Hematopoietic multipotent progenitor cell treated with erythropoietin and hydrocortisone succinate and interleukin-3 and kit ligand, for 4 days (in vitro differentiated cells): ENCODE measurements at regions not wholly inside any gene's neighbourhood (a gene's known extent, or its start where the extent isn't known, plus 50 kb on each side); places are given as distances from the start of the nearest gene placed in this dataset.

ENCODE experiments used
- DNase-seq: peaks from one replicate; pipeline ENCODE4 v3.0.0-alpha.2; 2015

DNA sequence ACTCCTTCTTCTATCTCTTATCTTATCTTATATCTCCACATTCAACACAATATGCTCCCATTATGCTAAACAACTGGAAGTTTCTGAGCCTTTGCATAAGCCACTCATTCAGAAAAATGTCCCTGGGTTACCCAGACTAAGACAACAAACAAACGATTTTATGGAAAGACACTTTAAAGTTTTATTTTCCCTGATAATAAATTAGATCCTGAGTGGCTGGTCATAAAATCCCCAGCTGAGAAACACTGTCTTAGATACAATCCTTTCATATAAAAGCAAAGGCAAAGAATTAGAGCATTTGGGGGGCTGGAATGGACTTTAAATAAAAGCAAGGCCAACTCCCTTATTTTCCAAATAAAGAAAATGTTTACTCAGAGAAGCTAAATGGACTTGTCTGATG is 322.3 kb downstream of the GBE1 start:
- DNase-seq = no peak

DNA sequence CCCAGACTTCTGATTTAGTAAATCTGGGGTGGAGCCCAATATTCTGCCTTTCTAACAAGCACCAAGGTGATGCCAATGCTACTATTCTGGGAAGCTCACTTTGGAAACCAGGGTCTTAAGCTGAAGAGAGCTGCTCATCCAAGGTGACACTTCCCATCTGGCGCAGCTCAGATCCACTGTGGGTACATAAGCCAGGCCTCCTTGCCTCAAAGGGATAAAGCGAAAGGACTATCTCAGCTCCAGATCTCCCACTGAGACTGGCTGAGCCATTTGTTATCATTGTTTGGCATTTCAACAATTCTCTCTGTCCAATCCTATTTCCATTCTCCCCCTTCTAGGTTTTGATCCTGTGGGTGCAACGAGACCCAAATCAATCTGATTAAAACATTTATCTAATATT is 323.8 kb downstream of the GBE1 start:
- DNase-seq = no peak

DNA sequence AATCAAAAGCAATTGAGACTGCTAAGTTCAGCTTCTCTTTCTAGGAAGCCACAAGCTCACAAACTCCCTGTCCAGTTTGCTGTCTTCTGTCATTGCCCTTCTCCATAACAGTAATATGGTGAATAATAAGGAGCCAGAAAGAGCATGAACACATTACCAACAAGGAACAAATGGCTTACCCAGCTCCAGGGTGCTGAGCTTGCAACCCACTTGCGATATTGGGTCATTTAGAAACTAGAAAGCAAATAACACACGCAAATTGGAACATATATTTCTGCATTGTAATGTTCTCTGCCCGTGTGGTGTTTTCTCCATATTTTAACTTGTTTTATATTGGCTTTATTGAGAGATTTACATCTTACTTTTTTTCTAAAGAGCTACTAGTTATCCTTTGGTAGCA is 325.3 kb downstream of the GBE1 start:
- DNase-seq = no peak

DNA sequence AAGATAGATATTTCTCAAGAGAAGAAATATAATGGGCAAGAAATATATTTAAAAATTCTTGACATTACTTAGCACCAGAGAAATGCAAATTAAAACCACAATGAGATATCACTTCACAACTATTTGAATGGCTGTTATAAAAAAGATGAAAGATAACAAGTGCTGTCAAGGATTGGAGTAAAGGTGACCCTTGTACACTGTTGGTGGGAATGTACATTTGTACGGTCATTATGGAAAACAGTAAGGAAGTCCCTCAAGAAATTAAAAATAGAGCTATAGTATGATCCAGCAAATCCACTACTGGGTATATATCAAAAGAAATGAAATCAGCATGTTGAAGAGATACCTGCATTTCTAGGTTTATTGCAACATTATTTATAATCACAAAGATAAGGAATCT is 326.4 kb downstream of the GBE1 start:
- DNase-seq = no peak

DNA sequence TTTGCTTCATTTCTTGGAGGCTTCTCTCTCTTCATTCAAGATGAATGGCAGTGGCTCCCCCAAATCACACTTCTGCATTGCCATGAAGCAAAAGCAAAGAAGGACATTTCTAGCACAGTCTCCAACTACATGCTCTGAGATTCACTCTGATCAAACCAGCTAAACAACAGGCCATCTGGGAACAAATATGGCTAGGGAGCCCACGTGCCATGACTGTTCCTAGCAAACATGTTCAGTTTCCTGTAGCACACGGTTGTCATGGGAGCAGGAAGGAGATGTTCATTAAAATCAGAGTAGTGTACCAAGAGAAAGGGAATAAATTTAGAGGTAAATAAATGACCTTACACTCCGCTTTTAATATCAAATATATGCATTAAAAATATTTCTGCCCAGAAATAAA is 327.3 kb downstream of the GBE1 start:
- DNase-seq = no peak

DNA sequence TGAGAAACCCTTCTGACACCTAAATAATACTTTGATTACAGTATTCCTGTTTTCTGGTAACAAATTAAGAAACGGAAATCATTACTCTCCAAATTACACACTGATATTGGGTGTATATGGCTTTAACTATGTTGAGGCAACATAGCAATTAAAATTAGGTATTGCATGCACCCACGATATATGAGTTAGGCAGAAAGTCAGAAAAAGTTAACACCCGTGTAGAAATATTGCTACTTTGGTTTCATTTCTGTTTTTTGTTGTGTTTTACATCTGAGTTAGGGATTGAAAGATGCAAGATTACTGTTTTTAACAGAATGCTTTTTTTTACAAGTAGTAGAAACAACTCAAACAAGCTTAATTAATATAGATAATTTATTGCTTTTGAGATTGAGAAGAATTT is 327.8 kb downstream of the GBE1 start:
- no peak for DNase-seq

DNA sequence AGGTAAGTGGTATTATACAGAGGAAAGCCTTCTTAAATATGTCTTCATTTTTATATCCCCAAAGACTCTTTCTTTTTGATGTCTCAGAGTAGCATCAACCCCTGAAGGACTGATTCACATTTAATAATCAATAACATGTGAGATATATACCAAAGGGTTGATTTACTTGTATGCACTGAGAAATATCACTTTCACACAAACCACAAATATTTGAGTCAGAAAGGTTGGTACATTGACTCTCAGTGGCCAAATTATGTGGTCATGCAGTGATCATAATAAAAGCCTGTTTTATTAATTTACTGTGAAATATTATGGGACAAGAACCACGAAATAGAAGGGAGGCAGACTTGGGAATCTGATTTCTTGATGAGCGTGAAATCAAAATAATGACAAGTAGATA is 329.0 kb downstream of the GBE1 start:
- no peak for DNase-seq

DNA sequence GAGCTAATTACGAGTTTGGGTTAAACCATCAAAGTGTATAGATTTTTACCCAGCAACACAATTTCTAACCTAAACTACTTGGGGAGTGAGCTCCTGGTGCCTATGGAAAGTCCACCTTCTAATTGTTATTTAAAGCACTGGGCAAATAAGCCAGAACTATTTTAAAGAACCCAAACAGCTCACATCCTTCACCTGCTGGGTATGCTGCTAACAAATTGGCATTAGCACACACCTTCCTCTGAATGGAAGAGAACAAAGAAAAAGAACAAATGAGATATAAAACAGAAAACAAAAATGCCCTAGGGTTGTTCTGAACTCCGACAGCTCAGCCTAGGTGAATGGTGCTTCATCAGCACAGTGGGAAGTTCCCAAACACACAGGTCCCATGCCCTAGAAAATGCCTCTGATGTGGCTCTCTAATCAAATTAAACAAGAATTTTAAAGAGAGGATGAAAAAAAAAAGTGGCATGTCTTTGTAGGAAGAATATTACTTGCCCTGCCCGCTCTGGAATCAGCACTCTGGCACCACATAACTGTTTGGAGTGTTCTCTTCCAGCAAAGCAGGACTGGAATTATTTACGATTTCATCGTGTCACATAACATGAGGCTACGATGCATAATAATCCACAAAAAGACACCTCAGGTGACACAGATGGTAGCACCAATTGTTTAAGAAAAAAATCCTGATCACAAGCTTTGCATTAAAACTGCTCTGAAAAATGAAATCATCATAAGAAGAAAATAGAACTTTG is 334.4 kb downstream of the GBE1 start:
- DNase-seq = no peak

DNA sequence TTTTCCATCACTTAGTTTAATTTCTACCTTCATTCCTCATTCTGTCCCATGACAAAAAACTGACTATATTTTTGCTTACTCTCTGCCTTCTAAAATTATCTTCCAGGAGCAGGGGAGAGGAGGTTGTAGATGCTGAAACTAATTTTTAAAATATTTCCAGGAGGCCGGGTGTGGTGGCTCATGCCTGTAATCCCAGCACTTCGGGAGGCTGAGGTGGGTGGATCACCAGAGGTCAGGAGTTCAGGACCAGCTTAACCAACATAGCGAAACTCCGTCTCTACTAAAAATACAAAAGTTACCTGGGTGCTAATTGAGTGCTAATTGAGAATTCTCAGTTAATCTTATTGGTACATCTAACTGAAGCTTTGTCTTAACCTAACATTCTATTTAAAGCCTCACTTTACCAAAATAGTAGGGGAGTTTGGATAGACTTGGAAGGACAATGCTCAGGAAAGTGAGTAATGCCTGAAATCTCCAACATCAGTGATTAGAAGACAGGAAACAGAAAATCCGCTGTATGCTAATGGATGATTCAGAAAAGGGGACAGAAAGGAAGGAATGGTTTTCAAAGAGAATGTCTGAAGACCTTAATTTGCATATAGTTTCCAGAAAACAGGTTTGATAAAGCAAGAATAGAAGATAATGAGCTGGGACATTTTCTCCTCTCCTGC is 336.1 kb downstream of the GBE1 start:
- DNase-seq = no peak

DNA sequence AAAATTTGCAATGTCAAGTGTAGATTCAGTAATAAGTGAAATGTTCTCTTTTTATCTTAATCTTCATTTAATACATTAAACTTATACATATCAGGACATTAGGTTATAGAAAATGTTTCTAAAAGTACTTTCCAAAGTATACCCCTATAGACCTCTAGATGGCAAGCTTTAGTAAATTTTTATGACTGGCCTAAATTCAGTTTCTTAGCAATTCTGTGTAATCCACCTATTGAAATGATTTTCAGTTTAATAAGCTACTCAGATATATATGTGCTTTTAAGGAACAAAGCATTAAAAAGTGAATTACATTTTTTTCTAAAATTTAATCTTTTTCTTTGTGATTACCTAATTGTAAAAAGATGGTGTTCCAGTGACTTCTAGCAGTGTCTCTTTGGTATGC is 342.2 kb downstream of the GBE1 start:
- peak; percentile 52 for DNase-seq

DNA sequence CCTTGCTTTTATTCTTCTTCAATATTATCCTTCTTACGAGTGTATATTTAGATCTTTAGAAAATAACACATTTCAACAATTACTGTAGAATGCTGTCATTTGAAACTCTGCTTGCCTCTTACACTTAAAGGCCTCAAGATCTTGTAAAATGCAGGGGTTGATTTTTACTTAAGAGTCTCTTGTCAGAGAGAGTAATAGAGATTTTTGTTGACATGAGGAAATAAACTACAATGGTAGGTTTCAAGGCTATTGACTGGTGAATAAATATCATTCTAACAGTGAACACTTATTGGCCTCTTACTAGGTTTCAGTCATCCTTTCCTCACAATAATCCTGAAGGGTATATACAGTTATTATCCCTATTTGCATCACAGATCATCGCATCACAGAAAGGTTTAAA is 344.6 kb downstream of the GBE1 start:
- DNase-seq = no peak

DNA sequence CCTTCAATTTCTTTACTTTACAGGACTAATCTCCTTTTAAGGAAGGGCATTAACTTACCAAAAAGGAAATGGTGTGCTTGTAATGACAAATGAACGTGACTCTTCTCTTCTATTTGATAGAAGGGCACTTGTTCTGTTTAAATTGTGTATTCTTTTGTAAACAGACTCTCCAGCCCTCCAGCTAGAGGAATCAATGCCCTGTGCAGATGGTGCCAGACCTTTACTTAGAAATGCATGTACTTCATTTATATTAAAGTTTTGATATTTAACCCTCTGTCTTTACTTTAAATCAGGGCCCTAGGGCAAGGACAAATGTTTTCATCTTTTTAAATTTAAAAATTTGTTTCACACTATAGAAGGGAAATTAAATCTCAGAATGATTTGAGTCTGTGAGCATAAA is 355.1 kb downstream of the GBE1 start:
- DNase-seq = no peak

DNA sequence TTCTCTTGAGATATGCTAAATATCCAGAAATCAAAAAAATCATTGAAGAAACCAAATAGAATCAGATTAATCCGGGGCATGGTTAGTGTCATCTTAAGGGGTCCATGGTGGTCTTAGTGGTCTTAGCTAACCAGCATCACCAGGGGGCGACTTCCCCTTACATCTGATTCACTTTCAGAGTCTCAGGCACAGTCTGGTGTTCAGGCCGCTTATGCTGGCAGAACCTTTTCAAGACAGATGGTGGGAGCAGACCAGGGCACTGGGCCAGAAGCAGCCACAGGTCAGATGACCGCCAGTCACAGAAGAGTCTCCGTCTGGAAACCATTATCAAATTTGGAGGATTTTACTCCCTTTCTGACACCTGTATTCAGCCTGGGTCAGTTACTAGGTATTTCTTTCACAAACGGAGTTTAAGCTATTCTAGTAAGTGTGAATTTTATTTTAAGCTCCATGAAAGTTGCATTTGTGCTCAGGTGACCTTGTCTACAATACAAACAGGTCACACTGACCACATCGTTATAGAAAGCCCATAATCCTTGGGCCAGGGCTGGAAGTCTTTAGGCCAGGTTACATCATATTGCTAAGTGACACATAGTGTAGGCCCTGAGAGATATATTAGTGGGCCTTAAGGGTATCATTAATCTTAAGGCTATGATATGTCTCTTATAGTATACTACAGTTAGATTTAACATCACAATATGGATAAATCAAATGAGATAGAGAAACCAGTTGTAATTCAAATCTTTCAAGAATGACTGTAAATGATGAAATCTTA is 365.5 kb downstream of the GBE1 start:
- peak; percentile 10 for DNase-seq

DNA sequence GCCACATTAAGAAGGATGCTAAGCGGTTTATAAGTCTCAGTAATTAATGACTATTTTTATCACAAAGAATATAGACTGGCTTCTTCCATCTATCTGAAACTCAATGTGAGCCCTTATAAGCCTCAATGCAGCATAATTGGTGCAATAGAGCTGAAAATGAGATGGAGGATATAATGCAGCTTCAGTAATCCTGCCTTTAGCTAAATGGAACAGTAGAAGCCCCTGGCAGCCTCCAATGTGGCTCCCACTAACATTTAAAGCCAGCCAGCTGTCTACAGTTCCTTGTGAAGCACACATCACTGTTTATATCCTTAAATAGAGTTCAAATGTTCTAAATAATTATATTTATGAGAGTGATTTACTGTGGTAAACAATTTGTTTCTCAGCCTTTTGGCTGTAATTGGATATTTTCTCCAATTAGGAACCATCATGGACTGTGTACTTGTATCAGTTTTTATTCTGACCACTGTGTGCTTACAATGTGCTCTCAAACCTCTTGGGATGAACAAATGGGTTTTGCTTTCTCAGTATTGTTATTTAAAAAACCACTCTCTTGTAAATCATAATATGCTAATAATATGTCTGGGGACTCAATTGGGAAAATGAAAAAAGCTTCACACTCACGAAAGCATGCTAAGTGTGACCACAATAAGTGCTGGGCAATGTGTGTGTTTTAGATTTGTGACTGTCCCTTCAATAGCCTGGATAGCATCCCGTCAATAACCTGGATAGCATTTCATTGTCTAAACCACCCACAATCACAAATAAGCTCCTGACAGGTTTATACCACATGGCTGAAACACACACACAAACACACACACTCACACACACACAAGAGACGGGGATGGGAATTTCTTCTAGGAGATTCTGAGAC is 366.6 kb downstream of the GBE1 start:
- no peak for DNase-seq

DNA sequence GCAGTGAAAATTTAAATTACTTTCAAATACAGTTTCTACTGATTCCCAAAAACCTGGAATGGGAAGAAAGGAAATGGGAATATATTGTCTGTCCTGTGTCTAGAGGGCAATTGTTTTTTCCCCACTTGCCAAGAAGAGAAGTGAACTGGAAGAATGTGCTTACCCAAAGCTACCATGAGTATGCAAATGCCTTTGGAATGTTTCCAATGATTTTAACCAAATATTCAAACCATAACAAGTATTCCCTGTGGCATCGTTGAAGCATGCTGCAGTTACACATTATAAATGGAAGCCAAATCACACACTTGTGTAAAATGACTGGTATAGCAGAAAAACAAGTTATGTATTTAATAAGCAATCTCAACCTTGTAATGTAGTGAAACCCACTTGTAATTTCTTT is 368.2 kb downstream of the GBE1 start:
- no peak for DNase-seq

DNA sequence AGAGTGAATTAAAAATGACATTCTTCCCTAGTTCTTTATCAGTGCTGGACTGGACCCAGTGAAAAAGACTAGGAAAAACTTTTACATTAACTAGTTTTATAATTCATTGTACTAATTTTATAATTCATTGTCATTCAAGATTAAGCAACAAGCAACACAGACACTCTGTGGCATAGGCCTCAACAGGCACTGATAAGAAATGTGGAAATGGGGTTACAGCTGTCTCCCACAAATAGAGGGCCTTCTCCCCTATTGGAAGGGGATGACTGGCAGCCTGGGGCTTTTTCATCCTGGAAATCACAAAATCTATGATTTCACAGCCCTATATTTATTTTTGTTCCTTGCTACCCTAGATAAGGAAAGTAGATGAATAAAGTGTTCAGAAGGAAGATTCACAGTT is 370.6 kb downstream of the GBE1 start:
- peak; percentile 58 for DNase-seq

DNA sequence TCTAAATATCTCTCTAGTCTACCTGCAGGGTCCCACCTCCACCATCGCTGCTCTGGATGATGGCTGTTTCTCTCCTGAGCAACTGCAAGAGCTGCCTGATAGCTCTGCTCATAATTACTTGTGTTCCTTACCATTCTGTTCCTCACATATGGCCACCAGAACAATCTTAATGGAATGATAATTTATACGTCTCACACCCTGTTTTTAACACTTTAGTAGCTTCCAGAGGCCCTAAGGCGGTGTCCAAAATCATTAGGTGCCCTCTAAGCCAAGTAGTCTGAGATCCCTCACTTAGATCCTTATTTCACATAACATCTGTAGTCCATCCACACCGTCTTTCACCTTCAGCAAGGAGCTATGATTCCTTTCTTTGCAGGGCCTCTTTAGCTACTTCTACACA is 373.3 kb downstream of the GBE1 start:
- DNase-seq = no peak

DNA sequence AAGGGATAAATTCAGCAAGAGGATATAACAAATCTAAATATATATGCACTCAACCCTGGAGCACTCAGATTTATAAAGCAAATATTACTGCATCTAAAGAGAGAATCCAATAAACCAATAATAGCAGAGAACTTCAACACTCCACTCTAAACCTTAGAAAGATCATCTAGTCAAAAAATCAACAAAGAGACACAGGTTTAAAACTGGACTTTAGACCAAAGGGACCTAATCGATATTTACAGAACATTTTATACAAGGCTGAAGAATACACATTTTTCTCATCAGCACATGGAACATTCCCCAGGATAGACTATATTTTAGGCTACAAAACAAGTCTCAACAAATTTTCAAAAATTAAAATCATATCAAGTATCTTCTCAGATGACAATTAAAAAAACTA is 379.0 kb downstream of the GBE1 start:
- DNase-seq = no peak

DNA sequence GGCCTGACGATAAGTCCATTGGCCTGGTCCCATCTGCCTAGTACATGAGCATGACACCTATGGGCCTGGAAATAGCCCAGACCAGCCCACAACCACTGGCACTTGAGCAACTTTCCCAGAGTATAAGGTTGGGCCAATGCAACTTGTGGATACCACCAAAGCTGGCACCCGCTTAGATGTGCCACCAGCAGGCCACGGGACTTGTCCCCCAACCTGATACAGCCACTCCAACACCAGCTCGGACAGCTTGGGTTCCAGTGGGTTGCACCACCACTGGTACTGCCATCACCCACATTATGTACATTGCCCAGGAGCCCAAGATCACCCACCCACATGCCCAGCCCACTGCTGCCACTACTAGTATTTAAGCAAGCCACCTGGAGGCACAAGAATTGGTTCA is 381.2 kb downstream of the GBE1 start:
- DNase-seq = no peak

DNA sequence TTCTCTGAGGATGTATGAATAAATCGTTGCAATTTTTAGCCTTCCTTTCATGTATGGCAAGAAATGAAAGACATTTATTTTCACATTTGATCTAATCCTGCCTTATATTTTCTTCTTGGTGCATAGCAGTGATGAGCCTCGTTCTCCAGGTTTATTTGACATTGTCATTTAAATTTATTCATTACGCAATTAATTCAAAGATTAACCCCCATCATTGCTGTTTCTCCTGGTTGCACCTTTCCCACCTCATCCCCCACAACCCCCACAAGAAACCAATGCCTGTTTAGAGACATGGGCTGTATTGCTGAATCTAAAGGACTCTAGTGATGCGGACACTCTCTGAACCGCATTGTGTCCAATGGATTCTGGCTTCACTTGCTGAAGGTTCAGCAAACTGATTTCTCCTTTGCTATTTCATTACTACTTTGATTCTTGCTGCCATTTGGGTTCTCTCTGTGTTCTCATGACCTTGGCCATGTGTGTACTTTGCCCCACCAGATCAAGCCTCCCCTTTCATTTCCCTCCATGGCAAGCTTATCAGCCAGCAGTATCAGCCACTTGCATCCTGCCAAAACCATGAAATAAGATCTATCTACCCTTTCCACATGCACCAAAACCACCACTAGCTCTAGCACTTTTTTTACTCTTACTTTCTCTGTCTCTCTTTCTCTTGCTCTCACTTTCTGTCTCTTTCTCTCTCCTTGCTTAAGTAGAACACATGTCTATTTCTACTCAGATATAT is 382.7 kb downstream of the GBE1 start:
- DNase-seq = peak; percentile 87

DNA sequence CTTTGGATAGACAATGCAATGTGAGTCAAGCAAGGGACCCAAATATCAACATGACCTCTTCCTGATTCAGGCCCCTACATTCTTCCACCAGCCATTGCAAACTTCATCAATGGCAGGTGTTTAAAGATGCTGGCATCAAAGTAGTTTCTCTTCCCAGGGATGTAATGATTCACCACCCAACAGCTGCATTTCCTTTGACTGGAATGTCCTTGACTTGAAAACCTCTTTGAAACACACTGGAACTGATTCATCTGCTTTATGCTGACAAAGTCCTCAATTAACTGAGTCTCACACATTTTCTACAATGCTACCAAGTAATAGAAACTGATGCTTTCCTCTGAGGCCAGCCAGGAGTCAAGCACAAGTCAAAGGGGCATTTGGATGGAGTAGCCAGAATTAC is 385.5 kb downstream of the GBE1 start:
- DNase-seq = no peak

DNA sequence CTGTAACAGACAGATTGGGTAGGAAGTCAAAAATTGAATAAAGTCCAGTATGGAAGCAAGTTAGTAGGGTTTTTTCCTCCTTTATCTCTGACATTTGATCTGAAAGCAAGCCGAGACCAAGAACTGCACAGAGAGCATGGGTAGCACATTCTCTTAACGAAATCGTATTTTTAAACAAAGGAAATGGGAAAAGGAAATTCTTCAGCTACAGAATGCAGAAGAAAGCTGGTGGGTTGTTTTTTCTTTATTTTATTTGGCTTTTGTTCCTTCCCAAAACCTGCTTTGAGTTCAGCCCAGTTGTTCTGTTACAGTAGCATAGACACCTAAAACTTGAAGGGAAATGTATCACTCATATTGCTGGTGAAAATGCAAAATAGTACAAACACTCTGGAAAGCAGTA is 397.0 kb downstream of the GBE1 start:
- DNase-seq = no peak
